ENCODE measurements at regions not wholly inside any gene's neighbourhood (a gene's known extent, or its start where the extent isn't known, plus 50 kb on each side); places are given as distances from the start of the nearest gene placed in this dataset.

DNA sequence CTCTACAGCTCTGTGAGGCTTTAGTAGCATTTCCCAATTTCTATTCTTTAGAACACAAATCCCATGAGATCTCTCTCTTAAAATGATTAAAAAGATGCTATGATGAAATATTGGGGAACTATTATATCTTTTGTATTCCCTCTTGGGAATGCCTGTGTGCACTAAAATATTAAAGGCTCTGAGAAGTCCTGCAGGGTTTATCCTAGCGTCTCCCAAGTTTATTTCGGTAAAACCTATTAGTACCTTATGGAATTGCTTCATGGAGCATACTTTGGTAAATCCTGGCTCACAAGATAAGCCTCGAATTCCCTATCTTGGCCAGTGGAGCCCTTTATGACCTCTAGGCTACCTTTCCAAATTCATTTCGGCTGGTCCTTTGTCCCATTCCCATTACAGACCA lies 306.8 kb downstream of the VRK1 start:
- intact Hi-C loops (cut with DNase I), result no loop called here
- H3K4me3 ChIP-seq, result no peak overlapping the region
- H3K27me3 ChIP-seq (replicated peaks; ENCODE audit: insufficient read depth), result no peaks in the 10 kb centered on the region
- WGBS, result 87% methylated on average over 4 of the region's 4 CpGs
- no peaks in the 10 kb centered on the region for H3K36me3 ChIP-seq
- H3K4me1 ChIP-seq (replicated peaks), result no peaks in the 10 kb centered on the region
- no peaks in the 10 kb centered on the region for H3K9me3 ChIP-seq
- TF ChIP-seq, protein P1, sequence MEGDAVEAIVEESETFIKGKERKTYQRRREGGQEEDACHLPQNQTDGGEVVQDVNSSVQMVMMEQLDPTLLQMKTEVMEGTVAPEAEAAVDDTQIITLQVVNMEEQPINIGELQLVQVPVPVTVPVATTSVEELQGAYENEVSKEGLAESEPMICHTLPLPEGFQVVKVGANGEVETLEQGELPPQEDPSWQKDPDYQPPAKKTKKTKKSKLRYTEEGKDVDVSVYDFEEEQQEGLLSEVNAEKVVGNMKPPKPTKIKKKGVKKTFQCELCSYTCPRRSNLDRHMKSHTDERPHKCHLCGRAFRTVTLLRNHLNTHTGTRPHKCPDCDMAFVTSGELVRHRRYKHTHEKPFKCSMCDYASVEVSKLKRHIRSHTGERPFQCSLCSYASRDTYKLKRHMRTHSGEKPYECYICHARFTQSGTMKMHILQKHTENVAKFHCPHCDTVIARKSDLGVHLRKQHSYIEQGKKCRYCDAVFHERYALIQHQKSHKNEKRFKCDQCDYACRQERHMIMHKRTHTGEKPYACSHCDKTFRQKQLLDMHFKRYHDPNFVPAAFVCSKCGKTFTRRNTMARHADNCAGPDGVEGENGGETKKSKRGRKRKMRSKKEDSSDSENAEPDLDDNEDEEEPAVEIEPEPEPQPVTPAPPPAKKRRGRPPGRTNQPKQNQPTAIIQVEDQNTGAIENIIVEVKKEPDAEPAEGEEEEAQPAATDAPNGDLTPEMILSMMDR (IDR thresholded peaks at IDR 0.05), result no peak
- TF ChIP-seq POLR2A (IDR thresholded peaks at IDR 0.05), result no peak
- no peak for TF ChIP-seq POLR2AphosphoS5 (IDR thresholded peaks at IDR 0.05)
- H3K27ac ChIP-seq, result no peak overlapping the region
- no peak for DNase-seq (ENCODE audit: low spot score)

DNA sequence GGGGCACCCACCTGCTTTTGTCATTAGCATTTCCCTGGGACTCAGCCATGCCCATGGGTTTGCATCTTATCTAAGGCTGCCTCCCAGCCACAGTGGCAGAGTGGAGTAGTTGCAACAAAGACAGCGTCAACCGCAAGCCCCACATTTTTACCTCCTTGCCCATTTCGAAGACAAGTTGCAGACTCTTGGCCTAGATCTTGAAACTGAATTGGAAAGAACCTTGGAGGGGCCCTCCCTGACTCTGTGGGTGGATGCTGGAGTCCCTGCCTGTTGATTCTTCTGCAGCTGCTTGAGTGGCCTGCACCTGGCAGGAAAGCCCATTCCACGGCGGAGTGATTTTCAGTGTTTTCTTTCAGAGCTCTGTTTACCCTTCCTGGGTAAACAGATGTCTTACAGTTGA lies 309.0 kb downstream of the VRK1 start:
- H3K36me3 ChIP-seq, result no peaks in the 10 kb centered on the region
- H3K27ac ChIP-seq, result no peak overlapping the region
- H3K9me3 ChIP-seq, result no peaks in the 10 kb centered on the region
- no peak for DNase-seq (ENCODE audit: low spot score)
- no peaks in the 10 kb centered on the region for H3K4me1 ChIP-seq (replicated peaks)
- H3K27me3 ChIP-seq (replicated peaks; ENCODE audit: insufficient read depth), result no peaks in the 10 kb centered on the region
- WGBS, result 32% methylated on average over 5 of the region's 5 CpGs
- intact Hi-C loops (cut with DNase I), result no loop called here
- TF ChIP-seq POLR2A (IDR thresholded peaks at IDR 0.05), result no peak
- H3K4me3 ChIP-seq, result no peak overlapping the region

DNA sequence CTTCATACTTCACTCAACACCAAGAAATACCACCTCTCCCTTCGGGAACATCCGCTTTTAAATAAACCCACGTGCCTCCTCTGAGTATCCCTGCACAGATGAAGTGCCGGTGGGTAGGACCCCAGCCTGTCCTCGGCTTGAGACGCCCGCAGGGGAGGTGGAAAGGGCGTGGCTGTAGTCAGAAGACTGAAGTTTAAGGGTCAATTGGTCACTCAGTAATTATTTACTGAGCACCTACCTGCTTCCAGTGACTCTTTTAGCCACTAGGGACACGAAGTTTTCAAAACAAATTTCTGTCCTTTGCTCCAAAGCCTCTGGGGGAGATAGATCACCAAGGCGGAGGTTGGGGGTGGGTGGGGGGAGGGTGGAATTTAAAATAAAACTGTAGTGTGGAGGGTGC lies 309.4 kb downstream of the VRK1 start:
- Histone ChIP-seq H3K27me3 (replicated peaks; ENCODE audit: insufficient read depth) (no peaks in the 10 kb centered on the region), H3K9me3 (no peaks in the 10 kb centered on the region), H3K4me1 (replicated peaks) (no peaks in the 10 kb centered on the region), H3K36me3 (no peaks in the 10 kb centered on the region), H3K4me3 (no peak overlapping the region), H3K27ac (no peak overlapping the region)
- intact Hi-C loops (cut with DNase I), result no loop called here
- TF ChIP-seq, protein P1 (IDR thresholded peaks at IDR 0.05), result no peak
- TF ChIP-seq POLR2A (IDR thresholded peaks at IDR 0.05), result no peak
- no peak for TF ChIP-seq POLR2AphosphoS5 (IDR thresholded peaks at IDR 0.05)
- WGBS, result 45% methylated on average over 10 of the region's 10 CpGs
- DNase-seq (ENCODE audit: low spot score), result no peak

DNA sequence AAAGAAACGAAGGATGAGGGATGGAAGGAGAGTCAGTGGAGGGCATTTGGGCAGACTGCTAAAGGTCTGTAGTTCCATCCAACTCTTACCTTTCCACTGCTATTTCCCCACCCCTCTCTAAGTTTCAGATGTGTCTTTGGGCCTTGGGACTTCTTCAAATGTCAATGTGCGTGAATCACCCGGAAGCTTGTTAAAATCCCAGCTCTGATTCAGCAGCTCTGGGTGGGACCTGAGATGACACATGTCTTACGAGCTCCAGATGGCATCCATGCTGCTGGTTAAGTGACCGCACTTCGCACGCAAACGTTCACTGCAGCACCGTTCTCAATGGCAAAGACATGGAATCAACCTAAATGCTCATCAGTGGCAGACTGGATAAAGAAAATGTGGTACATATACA lies 309.9 kb downstream of the VRK1 start:
- no peaks in the 10 kb centered on the region for H3K36me3 ChIP-seq
- TF ChIP-seq POLR2AphosphoS5 (IDR thresholded peaks at IDR 0.05) (no peak), POLR2A (IDR thresholded peaks at IDR 0.05) (no peak)
- TF ChIP-seq, protein P1 (IDR thresholded peaks at IDR 0.05), result no peak
- H3K4me1 ChIP-seq (replicated peaks), result no peaks in the 10 kb centered on the region
- no peak for DNase-seq (ENCODE audit: low spot score)
- intact Hi-C loops (cut with DNase I), result no loop called here
- H3K9me3 ChIP-seq, result no peaks in the 10 kb centered on the region
- H3K27ac ChIP-seq, result no peak overlapping the region
- no peak overlapping the region for H3K4me3 ChIP-seq
- H3K27me3 ChIP-seq (replicated peaks; ENCODE audit: insufficient read depth), result no peaks in the 10 kb centered on the region
- WGBS, result 88% methylated on average over 9 of the region's 9 CpGs

DNA sequence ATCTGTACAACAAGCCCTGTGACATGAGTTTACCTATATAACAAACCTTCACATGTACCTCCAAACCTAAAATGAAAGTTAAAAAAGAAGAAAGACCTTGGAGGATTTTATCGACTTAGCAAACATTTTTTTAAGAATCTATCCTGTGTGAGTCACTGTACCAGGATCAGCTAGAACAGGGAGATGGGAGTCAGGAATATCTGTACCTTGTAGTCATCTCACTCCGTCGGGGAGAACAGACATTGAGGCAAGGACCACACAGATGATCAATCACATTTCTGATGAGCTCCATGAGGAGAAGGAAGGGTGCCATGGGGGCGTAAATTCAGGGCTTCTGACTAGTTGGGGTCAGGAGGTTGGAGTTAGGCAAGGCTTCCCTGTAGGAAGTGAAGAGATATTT lies 310.6 kb downstream of the VRK1 start:
- H3K4me1 ChIP-seq (replicated peaks), result no peaks in the 10 kb centered on the region
- no peak overlapping the region for H3K4me3 ChIP-seq
- TF ChIP-seq POLR2AphosphoS5 (IDR thresholded peaks at IDR 0.05), result no peak
- no peak for TF ChIP-seq POLR2A (IDR thresholded peaks at IDR 0.05)
- TF ChIP-seq, protein P1 (IDR thresholded peaks at IDR 0.05), result no peak
- intact Hi-C loops (cut with DNase I), result no loop called here
- no peak overlapping the region for H3K27ac ChIP-seq
- no peaks in the 10 kb centered on the region for H3K36me3 ChIP-seq
- no peak for DNase-seq (ENCODE audit: low spot score)
- no peaks in the 10 kb centered on the region for H3K9me3 ChIP-seq
- WGBS, result 88% methylated on average over 4 of the region's 4 CpGs
- no peaks in the 10 kb centered on the region for H3K27me3 ChIP-seq (replicated peaks; ENCODE audit: insufficient read depth)

Measured in prostate gland (tissue), 2 donors.